ENCODE measurements at regions not wholly inside any gene's neighbourhood (a gene's known extent, or its start where the extent isn't known, plus 50 kb on each side); places are given as distances from the start of the nearest gene placed in this dataset.

GRCh38 chr10:44070282-44070681, 314.6 kb downstream of the CXCL12 start:
- no peak for TF ChIP-seq EZH2phosphoT487 (IDR thresholded peaks at IDR 0.05; ENCODE audit: low read depth)
- TF ChIP-seq CTCF (IDR thresholded peaks at IDR 0.05; ENCODE audit: low read depth, low read length), result no peak
